Cardiac muscle cell (in vitro differentiated cells and primary cell): ENCODE measurements at regions not wholly inside any gene's neighbourhood (a gene's known extent, or its start where the extent isn't known, plus 50 kb on each side); places are given as distances from the start of the nearest gene placed in this dataset.

Experiments used
- DNase-seq, 2 donors: peaks; one replicate each; pipeline versions ENCODE4 v3.0.0 to v3.0.0-alpha.2; 2010 to 2017; ENCODE audit warnings: low read depth in 1 of 2, low spot score in 1 of 2
- H3K27ac ChIP-seq: fragments of 200-600 bp; sonication (generic); 2 replicates; pipeline ENCODE4 v1.5.1; 2016
- H3K27me3 ChIP-seq: fragments of 200-600 bp; sonication (generic); 2 replicates; pipeline ENCODE4 v1.6.0; 2016; ENCODE audit warnings: control low read depth
- H3K36me3 ChIP-seq: fragments of 200-600 bp; sonication (generic); 2 replicates; pipeline ENCODE4 v1.5.1; 2016; ENCODE audit warnings: control low read depth
- H3K4me1 ChIP-seq: fragments of 200-600 bp; sonication (generic); 2 replicates; pipeline ENCODE4 v1.8.1; 2017; ENCODE audit warnings: low read depth, mild to moderate bottlenecking, mixed run types
- H3K4me3 ChIP-seq: fragments of 200-600 bp; sonication (generic); 2 replicates; pipeline ENCODE4 v1.5.1; 2016; ENCODE audit warnings: mild to moderate bottlenecking
- H3K9me3 ChIP-seq: fragments of 200-600 bp; sonication (generic); 2 replicates; pipeline ENCODE4 v1.5.1; 2017; ENCODE audit warnings: low read depth, mild to moderate bottlenecking, control low read depth
- TF ChIP-seq, protein P1 (sequence below): IDR thresholded peaks from 2 replicates; pipeline ENCODE4 v1.5.1; 2012; ENCODE audit warnings: low read depth, mild to moderate bottlenecking, low read length

DNA sequence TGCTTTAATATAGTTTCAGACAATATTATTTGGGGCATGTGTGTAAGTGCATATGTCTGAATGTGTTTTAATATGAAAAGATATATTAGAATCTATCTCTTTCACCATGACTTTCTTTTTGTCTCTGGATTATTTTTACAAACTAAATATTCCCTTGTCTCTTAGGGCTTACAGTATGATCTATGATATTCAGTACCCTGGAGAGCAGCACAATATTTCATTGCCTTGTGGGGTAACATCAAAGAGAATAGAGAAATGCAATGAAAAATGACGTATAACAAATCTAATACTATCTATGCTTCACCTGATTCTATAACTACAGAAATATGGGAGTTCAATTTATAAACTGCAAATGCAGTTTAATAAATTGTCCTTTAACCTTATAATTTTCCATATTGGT, 2084.5 kb downstream of the MRPL39 start:
- DNase-seq: peak in 1 of 2 donors; percentile 51

DNA sequence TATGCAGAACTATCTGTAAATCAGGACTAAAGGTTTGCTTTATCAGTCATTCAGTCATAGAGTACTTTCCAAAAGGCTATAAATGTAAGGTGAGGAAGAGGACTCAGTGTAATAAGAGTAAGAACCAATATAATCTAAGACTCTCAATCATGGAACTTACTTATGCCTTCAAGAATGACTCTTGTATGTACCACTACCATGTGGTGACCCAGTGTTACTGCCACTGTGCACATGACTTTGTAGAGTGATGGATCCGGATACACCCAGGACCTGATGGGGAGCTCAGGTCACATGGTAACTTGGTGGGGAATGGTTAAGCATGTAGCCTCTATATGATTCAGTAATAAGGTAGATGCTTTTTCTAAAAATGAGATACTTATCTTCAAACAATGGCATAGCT, 2099.8 kb downstream of the MRPL39 start:
- Histone ChIP-seq H3K4me3 (no peak overlapping the region), H3K4me1 (no peaks in the 10 kb centered on the region), H3K9me3 (no peaks in the 10 kb centered on the region), H3K27me3 (no peaks in the 10 kb centered on the region), H3K27ac (no peak overlapping the region), H3K36me3 (no peaks in the 10 kb centered on the region)
- no peak for DNase-seq
- TF ChIP-seq, protein P1, sequence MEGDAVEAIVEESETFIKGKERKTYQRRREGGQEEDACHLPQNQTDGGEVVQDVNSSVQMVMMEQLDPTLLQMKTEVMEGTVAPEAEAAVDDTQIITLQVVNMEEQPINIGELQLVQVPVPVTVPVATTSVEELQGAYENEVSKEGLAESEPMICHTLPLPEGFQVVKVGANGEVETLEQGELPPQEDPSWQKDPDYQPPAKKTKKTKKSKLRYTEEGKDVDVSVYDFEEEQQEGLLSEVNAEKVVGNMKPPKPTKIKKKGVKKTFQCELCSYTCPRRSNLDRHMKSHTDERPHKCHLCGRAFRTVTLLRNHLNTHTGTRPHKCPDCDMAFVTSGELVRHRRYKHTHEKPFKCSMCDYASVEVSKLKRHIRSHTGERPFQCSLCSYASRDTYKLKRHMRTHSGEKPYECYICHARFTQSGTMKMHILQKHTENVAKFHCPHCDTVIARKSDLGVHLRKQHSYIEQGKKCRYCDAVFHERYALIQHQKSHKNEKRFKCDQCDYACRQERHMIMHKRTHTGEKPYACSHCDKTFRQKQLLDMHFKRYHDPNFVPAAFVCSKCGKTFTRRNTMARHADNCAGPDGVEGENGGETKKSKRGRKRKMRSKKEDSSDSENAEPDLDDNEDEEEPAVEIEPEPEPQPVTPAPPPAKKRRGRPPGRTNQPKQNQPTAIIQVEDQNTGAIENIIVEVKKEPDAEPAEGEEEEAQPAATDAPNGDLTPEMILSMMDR: no peak

More for the DNA sequence above, 2084.5 kb downstream of the MRPL39 start:
- no peaks in the 10 kb centered on the region for H3K9me3 ChIP-seq
- no peak overlapping the region for H3K27ac ChIP-seq
- TF ChIP-seq, protein P1: no peak
- no peaks in the 10 kb centered on the region for H3K4me1 ChIP-seq
- H3K4me3 ChIP-seq: no peak overlapping the region
- no peaks in the 10 kb centered on the region for H3K27me3 ChIP-seq
- no peaks in the 10 kb centered on the region for H3K36me3 ChIP-seq

DNA sequence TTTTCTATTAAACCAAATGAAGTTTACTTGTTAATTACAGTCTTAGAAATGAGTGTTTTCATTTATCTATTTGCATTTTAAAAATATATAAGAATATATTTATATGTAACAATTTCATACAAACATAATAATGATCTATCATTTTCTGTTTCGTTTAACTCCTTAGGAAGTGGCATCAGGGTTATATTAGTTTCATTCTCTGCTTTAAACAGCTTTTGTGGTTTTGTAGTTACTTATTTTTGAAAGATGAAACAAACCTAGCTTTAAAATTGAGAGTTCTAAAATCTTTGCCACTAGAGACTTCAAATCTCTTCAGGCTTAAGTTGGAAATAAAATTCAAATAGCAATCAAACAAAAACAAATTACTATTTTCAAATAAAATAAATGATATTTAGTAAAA, 2110.6 kb downstream of the MRPL39 start:
- Histone ChIP-seq H3K4me1 (no peaks in the 10 kb centered on the region), H3K36me3 (no peaks in the 10 kb centered on the region), H3K4me3 (no peak overlapping the region), H3K27me3 (no peaks in the 10 kb centered on the region), H3K27ac (no peak overlapping the region), H3K9me3 (no peaks in the 10 kb centered on the region)
- TF ChIP-seq, protein P1: no peak
- no peak for DNase-seq

DNA sequence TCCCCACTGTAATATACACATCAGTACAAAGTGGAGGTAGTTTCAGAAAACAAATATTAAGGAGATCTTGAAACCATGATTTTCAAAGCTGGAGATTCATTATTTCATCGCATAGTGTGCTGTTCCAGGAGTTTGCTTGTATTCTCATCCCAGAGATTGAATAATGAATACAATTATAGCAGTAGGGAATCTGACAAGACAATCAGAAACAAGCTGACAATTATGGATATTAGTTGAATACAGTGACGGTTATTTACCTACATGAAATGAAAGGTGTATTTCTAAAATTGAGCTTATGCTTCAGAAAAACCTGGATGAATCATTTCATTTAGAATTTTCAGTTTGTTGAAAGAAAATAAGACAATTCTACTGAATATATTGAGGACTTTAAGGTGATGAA, 2119.0 kb downstream of the MRPL39 start:
- H3K27ac ChIP-seq: no peak overlapping the region
- H3K4me3 ChIP-seq: no peak overlapping the region
- TF ChIP-seq, protein P1: no peak
- no peaks in the 10 kb centered on the region for H3K27me3 ChIP-seq
- H3K36me3 ChIP-seq: no peaks in the 10 kb centered on the region
- no peak for DNase-seq
- no peaks in the 10 kb centered on the region for H3K4me1 ChIP-seq
- no peaks in the 10 kb centered on the region for H3K9me3 ChIP-seq

DNA sequence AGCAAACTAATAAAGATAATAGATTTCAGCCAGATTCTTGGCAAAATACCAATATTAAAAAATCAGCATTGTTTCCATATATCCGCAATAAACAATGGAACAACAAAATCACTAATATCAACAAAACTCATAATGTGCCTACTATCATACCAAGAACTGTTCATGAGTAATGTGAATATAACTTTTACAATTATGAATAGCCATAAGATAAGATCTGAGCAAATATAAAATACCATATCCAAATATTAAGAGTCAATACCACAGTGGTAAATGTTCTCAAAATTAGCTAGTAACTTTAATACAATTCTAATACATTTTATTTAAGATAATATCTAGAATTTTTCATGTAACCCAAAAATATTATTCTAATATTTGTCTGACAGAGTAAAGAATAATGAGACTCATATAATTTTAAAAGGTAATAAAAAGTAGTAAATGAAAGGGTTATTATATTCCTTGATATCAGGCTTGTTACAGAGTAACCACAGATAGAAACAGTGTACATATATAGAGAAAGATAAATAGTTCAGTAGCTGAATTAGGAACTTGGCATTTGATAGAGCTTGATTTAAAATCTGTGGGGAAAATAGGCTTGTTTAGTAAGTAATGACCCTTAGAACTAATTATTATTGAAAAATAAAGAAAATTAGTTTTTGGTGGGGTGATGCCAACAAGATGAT, 2126.6 kb downstream of the MRPL39 start:
- no peak overlapping the region for H3K4me3 ChIP-seq
- no peak overlapping the region for H3K27ac ChIP-seq
- H3K36me3 ChIP-seq: no peaks in the 10 kb centered on the region

More for the DNA sequence above, 2126.6 kb downstream of the MRPL39 start:
- Histone ChIP-seq H3K27me3 (no peaks in the 10 kb centered on the region), H3K4me1 (no peaks in the 10 kb centered on the region), H3K9me3 (no peaks in the 10 kb centered on the region)
- no peak for DNase-seq
- TF ChIP-seq, protein P1: no peak
